ENCODE measurements at regions not wholly inside any gene's neighbourhood (a gene's known extent, or its start where the extent isn't known, plus 50 kb on each side); places are given as distances from the start of the nearest gene placed in this dataset.

GRCh38 chr6:41451515-41452163 lies 94.5 kb upstream of the FOXP4 start:
- Histone ChIP-seq H3K36me3 (no peaks in the 10 kb centered on the region), H3K27ac (peak overlapping the region; percentile 90), H3K27me3 (no peaks in the 10 kb centered on the region), H3K4me3 (no peak overlapping the region), H3K4me1 (ENCODE audit: low read depth) (peaks cover 22% of the 10 kb centered on the region), H3K9me3 (ENCODE audit: low read depth) (no peaks in the 10 kb centered on the region)
- peak; percentile 38 to 84 for DNase-seq (ENCODE audit: low read depth in 1 of 2, low spot score in 1 of 2)
- TF ChIP-seq CTCF (IDR thresholded peaks at IDR 0.05; ENCODE audit: low read depth, low read length), result no peak

GRCh38 chr6:41452763-41453162 lies 93.4 kb upstream of the FOXP4 start:
- TF ChIP-seq CTCF (IDR thresholded peaks at IDR 0.05; ENCODE audit: low read depth, low read length), result no peak
- no peak for DNase-seq (ENCODE audit: low read depth in 1 of 2, low spot score in 1 of 2)
- Histone ChIP-seq H3K27me3 (no peaks in the 10 kb centered on the region), H3K27ac (peak overlapping the region; percentile 61), H3K9me3 (ENCODE audit: low read depth) (no peaks in the 10 kb centered on the region), H3K4me3 (no peak overlapping the region), H3K4me1 (ENCODE audit: low read depth) (peaks cover 22% of the 10 kb centered on the region), H3K36me3 (no peaks in the 10 kb centered on the region)

GRCh38 chr6:41453244-41453643 lies 92.9 kb upstream of the FOXP4 start:
- Histone ChIP-seq H3K27ac (peak overlapping the region; percentile 61), H3K36me3 (no peaks in the 10 kb centered on the region), H3K4me1 (ENCODE audit: low read depth) (peaks cover 22% of the 10 kb centered on the region), H3K27me3 (no peaks in the 10 kb centered on the region), H3K4me3 (no peak overlapping the region), H3K9me3 (ENCODE audit: low read depth) (no peaks in the 10 kb centered on the region)
- TF ChIP-seq CTCF (IDR thresholded peaks at IDR 0.05; ENCODE audit: low read depth, low read length), result no peak
- DNase-seq (ENCODE audit: low read depth in 1 of 2, low spot score in 1 of 2), result no peak

- no peak overlapping the region for H3K4me3 ChIP-seq
These were observed 91.9 kb upstream of the FOXP4 start for GRCh38 chr6:41454189-41454789.

GRCh38 chr6:41455410-41455809 lies 90.8 kb upstream of the FOXP4 start:
- H3K4me3 ChIP-seq, result no peak overlapping the region
- no peaks in the 10 kb centered on the region for H3K9me3 ChIP-seq (ENCODE audit: low read depth)
- H3K27ac ChIP-seq, result no peak overlapping the region
- peaks cover 17% of the 10 kb centered on the region for H3K4me1 ChIP-seq (ENCODE audit: low read depth)
- no peak for TF ChIP-seq CTCF (IDR thresholded peaks at IDR 0.05; ENCODE audit: low read depth, low read length)
- no peaks in the 10 kb centered on the region for H3K27me3 ChIP-seq
- no peak for DNase-seq (ENCODE audit: low read depth in 1 of 2, low spot score in 1 of 2)
- no peaks in the 10 kb centered on the region for H3K36me3 ChIP-seq

More at GRCh38 chr6:41454189-41454789, 91.9 kb upstream of the FOXP4 start:
- DNase-seq (ENCODE audit: low read depth in 1 of 2, low spot score in 1 of 2), result no peak
- peaks cover 22% of the 10 kb centered on the region for H3K4me1 ChIP-seq (ENCODE audit: low read depth)
- no peaks in the 10 kb centered on the region for H3K27me3 ChIP-seq
- no peaks in the 10 kb centered on the region for H3K9me3 ChIP-seq (ENCODE audit: low read depth)
- H3K27ac ChIP-seq, result no peak overlapping the region
- no peak for TF ChIP-seq CTCF (IDR thresholded peaks at IDR 0.05; ENCODE audit: low read depth, low read length)
- no peaks in the 10 kb centered on the region for H3K36me3 ChIP-seq

All from cardiac muscle cell (in vitro differentiated cells and primary cell).